ENCODE measurements at regions not wholly inside any gene's neighbourhood (a gene's known extent, or its start where the extent isn't known, plus 50 kb on each side); places are given as distances from the start of the nearest gene placed in this dataset.

DNA sequence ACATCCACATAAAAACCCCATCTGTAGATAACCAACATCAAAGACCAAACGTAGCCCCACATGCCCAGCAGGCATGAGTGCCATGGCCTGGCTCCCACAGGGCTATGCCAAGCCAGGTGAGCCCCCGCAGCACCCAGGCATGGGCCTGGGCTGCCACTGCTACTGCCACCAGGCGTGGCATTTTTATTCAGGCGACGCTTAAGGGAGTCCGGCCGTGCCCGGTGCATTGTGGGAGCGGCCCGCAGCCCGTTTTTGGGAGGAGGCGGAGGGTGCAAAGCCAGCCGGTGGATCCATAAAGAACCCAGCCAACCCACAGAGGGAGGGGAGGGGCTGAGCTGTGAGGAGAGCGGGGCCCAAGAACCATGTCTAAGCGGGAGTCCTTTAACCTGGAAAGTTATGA lies 83.6 kb downstream of the XIST start:
- DNase-seq: no peak

DNA sequence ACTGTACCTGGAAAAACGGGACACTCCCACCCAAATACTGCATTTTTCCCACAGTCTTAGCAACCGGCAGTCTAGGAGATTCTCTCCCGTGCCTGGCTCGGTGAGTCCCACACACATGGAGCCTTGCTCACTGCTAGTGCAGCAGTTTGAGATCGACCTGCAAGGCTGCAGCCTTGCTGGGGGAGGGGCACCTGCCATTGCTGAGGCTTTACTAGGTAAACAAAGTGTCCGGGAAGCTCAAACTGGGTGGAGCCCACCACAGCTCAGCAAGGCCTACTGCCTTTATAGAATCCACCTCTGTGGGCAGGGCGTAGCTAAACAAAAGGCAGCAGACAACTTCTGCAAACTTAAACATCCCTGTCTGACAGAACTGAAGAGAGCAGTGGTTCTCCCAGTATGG lies 84.4 kb downstream of the XIST start:
- no peak for DNase-seq

DNA sequence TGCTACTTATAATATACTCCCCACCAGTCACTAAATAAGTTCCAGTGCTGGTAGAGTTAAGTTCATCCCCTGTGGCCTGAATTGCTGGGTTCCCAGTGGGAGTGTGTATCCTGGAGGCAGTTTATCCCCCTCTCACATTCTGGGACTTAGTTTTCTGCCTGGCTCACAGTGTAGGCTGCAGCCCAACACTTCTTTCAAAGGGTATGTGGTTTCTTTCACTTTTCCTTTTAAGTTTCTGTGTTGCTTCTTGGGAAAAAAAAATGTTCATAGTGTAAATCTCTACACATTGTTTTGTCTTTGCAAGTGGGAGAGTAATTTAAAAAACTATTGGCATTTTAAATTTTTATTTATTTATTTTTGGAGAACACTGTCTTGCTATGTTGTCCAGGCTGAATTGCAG lies 85.5 kb downstream of the XIST start:
- no peak for DNase-seq

- DNase-seq: no peak
These were observed 86.1 kb downstream of the XIST start for GRCh38 chrX:73766431-73766795.

DNA sequence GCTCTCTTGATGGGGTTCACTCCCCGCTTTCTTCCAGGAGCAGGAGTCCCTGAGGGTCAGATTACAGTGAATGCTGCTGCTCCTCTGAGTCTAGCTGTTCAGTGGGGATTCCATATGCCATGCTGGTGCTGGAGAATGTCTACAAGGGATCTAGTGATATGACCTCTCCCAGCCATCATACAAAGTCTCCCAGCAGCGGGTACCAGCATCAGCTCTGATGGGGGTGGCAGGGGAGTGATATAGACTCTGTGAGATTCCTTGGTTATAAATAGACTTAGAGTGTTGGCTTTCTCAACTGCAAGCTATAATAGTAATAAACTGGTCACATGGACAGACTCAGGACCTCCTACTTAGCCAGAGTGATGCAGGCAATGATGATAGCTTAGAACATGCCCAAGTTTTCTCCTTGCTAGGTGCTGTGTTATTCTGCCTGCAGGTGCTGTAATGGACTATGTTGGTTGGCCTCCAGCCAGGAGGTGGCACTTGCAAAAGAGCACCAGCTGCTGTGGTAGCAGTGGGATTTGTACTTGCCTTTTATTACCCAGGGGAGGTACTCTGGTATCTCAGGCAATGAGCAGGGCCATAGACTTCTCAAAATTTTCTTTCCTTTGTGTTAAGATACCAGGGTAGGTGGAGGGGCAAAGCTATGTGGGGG lies 86.6 kb downstream of the XIST start:
- peak; percentile 18 for DNase-seq

DNA sequence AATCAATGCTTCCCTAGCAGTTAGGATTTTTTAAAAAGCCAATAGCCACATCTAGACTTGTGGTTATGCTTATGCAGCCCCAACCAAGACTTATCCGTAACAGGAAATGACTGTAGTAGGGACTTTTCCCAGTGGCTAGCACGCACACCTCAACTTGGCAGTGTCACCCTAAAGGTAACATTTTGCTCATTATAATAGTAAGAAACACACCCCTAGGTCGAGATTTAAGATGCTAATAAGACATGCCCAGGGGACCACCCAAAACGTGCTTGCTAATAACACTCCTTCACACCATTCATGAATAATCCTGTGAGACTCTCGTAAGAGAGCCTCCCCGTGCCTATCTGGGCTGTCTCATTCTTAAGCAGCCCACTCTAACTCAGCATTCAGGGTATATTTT lies 94.3 kb downstream of the XIST start:
- no peak for DNase-seq
